GM12864 (cell line): ENCODE measurements at regions not wholly inside any gene's neighbourhood (a gene's known extent, or its start where the extent isn't known, plus 50 kb on each side); places are given as distances from the start of the nearest gene placed in this dataset.

ENCODE experiments used
- DNase-seq: peaks from one replicate; pipeline ENCODE4 v3.0.0-alpha.2; 2011; ENCODE audit warnings: low read depth
- H3K4me3 ChIP-seq: 2 replicates; pipeline ENCODE4 v1.5.1; 2011; ENCODE audit warnings: mild to moderate bottlenecking, low read depth, low read length, control low read depth
- CTCF ChIP-seq: IDR thresholded peaks from 2 replicates; pipeline ENCODE4 v1.5.1; 2011; ENCODE audit warnings: low read depth, mild to moderate bottlenecking, moderate library complexity, low read length, control low read depth, inconsistent platforms; ENCODE audit errors: missing control alignments

DNA sequence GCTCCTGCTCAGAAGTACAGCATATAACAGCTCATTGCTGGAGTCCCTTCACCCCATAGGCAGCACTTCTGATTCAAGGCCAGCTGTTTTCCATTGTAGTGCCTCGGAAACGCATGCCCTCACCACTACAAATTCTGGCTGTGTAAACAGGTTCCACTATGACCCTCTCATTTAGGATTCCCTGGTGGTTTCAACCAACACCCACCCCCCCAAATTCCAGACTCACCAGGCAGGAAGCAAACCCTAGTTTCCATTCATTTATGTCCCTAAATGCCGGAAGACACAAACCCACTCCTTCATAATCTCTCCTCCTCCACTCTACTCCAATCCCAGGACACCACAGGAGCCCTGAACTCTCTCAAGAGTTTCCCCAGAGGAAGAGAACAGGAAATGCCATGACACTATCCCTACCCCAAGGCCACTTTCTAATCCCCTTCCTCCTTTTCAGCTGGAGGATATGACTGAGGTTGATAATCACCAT is 75.9 kb upstream of the TMPO start:
- no peak for DNase-seq
- no peak for TF ChIP-seq CTCF
- H3K4me3 ChIP-seq, result no peak overlapping the region

DNA sequence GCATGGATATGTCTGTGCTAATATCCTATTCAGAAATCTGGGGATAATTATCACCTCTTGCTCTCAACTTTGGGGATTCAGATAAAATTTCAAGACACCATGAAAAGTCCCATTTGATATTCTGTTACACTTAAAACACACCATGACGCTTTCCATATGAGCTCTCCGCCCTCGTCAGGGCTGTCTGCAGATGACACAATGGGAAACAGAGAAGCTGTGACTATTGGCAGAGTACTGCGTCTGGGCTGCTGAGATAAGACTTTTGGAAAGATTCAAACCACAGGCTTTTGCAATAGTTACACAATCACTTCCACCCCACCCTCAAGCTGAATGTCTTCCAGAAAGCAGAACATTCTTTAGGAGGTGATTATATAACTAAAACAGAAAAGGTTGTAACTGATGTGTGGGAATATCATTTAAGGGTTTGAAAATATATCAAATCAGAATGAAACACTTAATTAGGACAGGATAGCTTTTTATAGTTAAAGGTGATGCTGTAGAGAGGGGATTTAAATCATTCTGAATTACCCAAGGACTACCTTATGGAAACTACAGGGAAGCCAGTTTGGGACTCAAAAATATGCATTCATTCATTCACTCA is 75.3 kb upstream of the TMPO start:
- no peak for TF ChIP-seq CTCF
- no peak overlapping the region for H3K4me3 ChIP-seq
- no peak for DNase-seq

DNA sequence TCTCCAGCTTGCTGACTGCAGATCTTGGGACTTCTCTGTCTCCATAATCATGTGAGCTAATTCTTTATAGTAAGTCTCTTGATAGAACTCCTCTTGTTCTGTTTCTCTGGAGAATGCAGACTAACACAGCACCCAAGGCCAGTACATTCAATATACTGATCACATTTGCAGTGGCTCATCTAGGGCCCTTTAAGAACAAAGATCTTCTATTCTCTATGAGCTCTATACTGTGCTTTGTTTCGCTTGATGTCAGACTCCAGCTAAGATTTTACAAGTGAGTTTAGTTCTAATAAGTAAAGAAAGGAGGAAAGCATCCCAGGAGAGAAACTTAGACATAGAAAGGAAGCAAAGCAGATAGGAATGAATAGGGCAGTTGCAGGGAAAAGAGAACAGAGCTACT is 69.3 kb upstream of the TMPO start:
- no peak for DNase-seq
- H3K4me3 ChIP-seq, result no peak overlapping the region
- TF ChIP-seq CTCF, result no peak

DNA sequence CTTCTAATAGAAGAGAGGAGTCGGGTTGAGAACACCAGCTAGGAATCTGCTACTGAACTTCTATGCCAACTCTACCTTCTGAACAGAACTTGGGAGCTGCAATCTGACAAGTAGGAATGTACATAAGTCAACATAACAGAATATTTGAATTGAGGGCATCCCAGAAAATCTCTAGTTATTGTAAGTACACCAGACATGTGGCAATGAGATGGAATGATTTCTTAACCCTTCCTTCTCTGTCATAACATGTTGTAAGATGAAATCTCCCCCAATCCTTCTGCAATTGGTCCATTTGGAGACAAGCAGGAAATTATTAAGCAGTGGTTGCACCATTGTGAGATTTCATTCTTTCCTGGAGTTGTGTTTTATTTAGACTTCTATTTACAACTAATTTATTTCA is 68.7 kb upstream of the TMPO start:
- H3K4me3 ChIP-seq, result no peak overlapping the region
- TF ChIP-seq CTCF, result no peak
- no peak for DNase-seq

GRCh38 chr12:98449584-98449983 is 65.8 kb upstream of the TMPO start:
- DNase-seq, result no peak

DNA sequence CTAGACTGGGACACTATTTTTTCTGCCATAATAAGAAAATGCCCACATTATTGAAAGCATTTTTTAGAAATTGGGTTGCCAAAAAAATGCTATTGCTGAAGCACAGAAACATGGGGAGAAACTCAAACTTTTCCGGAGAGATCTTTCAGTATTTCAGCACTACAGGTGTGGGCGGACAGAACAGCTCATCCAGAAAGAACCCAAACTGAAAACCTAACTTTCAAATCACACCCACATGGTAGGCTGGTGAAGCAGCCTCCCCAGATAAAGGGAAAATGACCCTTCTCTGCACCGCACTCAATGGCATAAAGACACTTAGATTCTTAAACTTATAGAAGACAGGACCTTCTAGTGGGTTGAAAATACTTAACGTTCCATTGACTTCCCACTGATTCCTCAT is 62.3 kb upstream of the TMPO start:
- H3K4me3 ChIP-seq, result no peak overlapping the region
- no peak for TF ChIP-seq CTCF
- no peak for DNase-seq

More at GRCh38 chr12:98449584-98449983, 65.8 kb upstream of the TMPO start:
- TF ChIP-seq CTCF, result no peak
- no peak overlapping the region for H3K4me3 ChIP-seq

GRCh38 chr12:98453492-98453891 is 61.9 kb upstream of the TMPO start:
- no peak for TF ChIP-seq CTCF
- no peak overlapping the region for H3K4me3 ChIP-seq

More at GRCh38 chr12:98453492-98453891, 61.9 kb upstream of the TMPO start:
- no peak for DNase-seq
